ENCODE measurements at regions not wholly inside any gene's neighbourhood (a gene's known extent, or its start where the extent isn't known, plus 50 kb on each side); places are given as distances from the start of the nearest gene placed in this dataset.

- no peak overlapping the region for H3K4me3 ChIP-seq
- WGBS (ENCODE audit: missing lambda C conversion rate), result 41% methylated on average over 2 of the region's 2 CpGs
- POLR2A ChIA-PET, result no interaction called here
- H3K9me3 ChIP-seq, result no peaks in the 10 kb centered on the region
- DNase-seq (ENCODE audit: low read depth in 1 of 2, low spot score in 1 of 2) (no peak), ATAC-seq (no peak), FAIRE-seq (no peak)
- CTCF ChIA-PET, result no interaction called here
- H3K27ac ChIP-seq, result no peak overlapping the region
- H3K4me1 ChIP-seq, result no peaks in the 10 kb centered on the region
- H3K4me2 ChIP-seq, result no peak overlapping the region
- TF ChIP-seq, protein P1, sequence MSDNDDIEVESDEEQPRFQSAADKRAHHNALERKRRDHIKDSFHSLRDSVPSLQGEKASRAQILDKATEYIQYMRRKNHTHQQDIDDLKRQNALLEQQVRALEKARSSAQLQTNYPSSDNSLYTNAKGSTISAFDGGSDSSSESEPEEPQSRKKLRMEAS (IDR thresholded peaks at IDR 0.05), result no peak
- no peak for TF ChIP-seq NPAS2 (CRISPR knock-in tag; IDR thresholded peaks at IDR 0.05; ENCODE audit: borderline replicate concordance)
- TF ChIP-seq PBX3 (IDR thresholded peaks at IDR 0.05), result no peak
- TF ChIP-seq RCOR1 (IDR thresholded peaks at IDR 0.05; ENCODE audit: low read depth, low read length), result no peak
- no peak for TF ChIP-seq ZNF302 (CRISPR knock-in tag; IDR thresholded peaks at IDR 0.05)
- TF ChIP-seq HOXA7 (CRISPR knock-in tag; IDR thresholded peaks at IDR 0.05), result no peak
- no peak for TF ChIP-seq REST (IDR thresholded peaks at IDR 0.05)
- TF ChIP-seq ATOH8 (CRISPR knock-in tag; IDR thresholded peaks at IDR 0.05; ENCODE audit: low read depth), result no peak
- TF ChIP-seq CBX8 (IDR thresholded peaks at IDR 0.05), result no peak
- TF ChIP-seq FOXS1 (CRISPR knock-in tag; IDR thresholded peaks at IDR 0.05), result no peak
Observed at GRCh38 chr1:29667951-29668350, 431.6 kb downstream of the PTPRU start.

DNA sequence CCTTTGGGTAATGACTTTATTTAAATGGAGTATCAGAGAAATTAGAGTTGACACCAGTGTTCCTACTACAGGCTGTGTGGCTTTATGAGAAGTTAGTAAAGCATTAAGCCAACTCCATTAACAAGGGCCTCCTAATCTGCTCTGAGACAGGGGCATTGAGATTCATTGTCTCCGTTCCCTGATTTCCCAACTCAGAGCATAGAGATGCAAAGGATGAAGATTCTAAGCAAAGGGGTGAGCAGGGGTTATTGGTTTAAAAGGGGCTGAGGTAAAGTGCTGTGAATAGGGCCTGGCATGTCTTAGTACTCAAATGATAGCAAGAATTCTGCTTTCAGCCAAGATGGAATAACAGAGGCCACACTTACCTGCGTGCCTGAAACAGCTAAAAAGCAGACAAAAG lies 428.4 kb downstream of the PTPRU start:
- no peak for TF ChIP-seq ZFP36 (IDR thresholded peaks at IDR 0.05; ENCODE audit: borderline replicate concordance, partially characterized antibody)
- no peak for TF ChIP-seq ZSCAN20 (CRISPR knock-in tag; IDR thresholded peaks at IDR 0.05)
- TF ChIP-seq, protein P2, sequence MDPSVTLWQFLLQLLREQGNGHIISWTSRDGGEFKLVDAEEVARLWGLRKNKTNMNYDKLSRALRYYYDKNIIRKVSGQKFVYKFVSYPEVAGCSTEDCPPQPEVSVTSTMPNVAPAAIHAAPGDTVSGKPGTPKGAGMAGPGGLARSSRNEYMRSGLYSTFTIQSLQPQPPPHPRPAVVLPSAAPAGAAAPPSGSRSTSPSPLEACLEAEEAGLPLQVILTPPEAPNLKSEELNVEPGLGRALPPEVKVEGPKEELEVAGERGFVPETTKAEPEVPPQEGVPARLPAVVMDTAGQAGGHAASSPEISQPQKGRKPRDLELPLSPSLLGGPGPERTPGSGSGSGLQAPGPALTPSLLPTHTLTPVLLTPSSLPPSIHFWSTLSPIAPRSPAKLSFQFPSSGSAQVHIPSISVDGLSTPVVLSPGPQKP (IDR thresholded peaks at IDR 0.05; ENCODE audit: low read depth, low read length), result no peak
- POLR2A ChIA-PET, result no interaction called here
- no peak overlapping the region for H3K27ac ChIP-seq
- ATAC-seq, result no peak
- CTCF ChIA-PET, result no interaction called here
- no peak for FAIRE-seq
- H3K9me3 ChIP-seq, result no peaks in the 10 kb centered on the region; the same call in 2 of the 3 replicates
- DNase-seq (ENCODE audit: low read depth in 1 of 2, low spot score in 1 of 2), result no peak
- H3K4me2 ChIP-seq, result no peak overlapping the region
- WGBS (ENCODE audit: missing lambda C conversion rate), result 21% methylated on average over 2 of the region's 2 CpGs
- H3K4me3 ChIP-seq, result no peak overlapping the region
- H3K4me1 ChIP-seq, result no peaks in the 10 kb centered on the region

GRCh38 chr1:29658688-29659087 lies 422.4 kb downstream of the PTPRU start:
- CTCF ChIA-PET, result no interaction called here
- Histone ChIP-seq H3K4me2 (no peak overlapping the region), H3K9me3 (no peaks in the 10 kb centered on the region; the same call in 2 of the 3 replicates), H3K27ac (no peak overlapping the region), H3K4me3 (no peak overlapping the region), H3K4me1 (no peaks in the 10 kb centered on the region)
- FAIRE-seq, result no peak
- POLR2A ChIA-PET, result no interaction called here
- no peak for TF ChIP-seq GATA3 (IDR thresholded peaks at IDR 0.05; ENCODE audit: borderline replicate concordance)
- TF ChIP-seq ZC3H11A (IDR thresholded peaks at IDR 0.05), result no peak
- TF ChIP-seq EHF (CRISPR knock-in tag; IDR thresholded peaks at IDR 0.05), result no peak
- WGBS (ENCODE audit: missing lambda C conversion rate), result 0% methylated on average over 1 of the region's 1 CpG
- ATAC-seq, result no peak
- no peak for DNase-seq (ENCODE audit: low read depth in 1 of 2, low spot score in 1 of 2)
